ENCODE measurements at regions not wholly inside any gene's neighbourhood (a gene's known extent, or its start where the extent isn't known, plus 50 kb on each side); places are given as distances from the start of the nearest gene placed in this dataset.

DNA sequence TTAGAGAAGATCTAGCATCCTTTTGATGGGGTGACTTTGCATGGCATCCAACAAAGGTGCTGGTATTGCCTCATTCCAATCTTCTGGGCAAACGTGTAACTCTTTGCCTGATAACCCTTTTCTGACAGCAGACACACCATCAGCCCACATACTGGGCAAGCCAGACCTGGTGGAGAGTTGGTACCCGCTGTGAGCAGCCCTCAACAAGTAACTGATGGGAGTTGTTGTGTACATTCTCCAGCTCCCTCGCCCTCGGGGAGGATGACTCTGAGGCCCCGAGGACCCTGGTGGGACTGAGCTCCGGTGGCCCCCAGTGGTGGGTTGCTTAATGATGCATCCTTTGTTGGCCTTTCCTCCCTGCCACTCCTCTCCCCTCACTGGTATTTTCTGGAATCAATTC, 102.4 kb upstream of the SLC6A11 start:
- DNase-seq (ENCODE audit: low read depth), result no peak
- no peak for TF ChIP-seq CTCF (IDR thresholded peaks at IDR 0.05; ENCODE audit: low read depth, low read length, missing control alignments)

DNA sequence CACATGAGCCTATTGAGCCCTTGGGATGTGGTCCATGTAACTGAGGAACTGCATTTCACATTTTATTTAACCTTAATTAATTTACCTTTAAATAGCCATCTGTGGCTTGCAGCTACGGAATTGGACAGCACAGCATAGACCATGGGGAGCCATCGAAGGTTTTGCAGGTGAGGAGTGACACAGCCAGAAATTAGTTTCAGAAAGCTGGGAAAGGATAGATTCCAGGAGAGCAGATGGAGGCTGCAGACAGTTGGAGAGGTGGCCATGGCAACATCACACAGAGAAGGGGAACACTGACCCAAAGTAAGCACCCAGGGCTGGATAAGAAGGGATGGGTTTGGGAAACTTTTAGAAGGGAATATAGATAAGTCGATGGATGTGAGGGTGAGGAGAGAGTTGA, 100.1 kb upstream of the SLC6A11 start:
- no peak for DNase-seq (ENCODE audit: low read depth)
- TF ChIP-seq CTCF (IDR thresholded peaks at IDR 0.05; ENCODE audit: low read depth, low read length, missing control alignments), result no peak
- H3K4me3 ChIP-seq (ENCODE audit: low read depth, low read length), result no peak overlapping the region

More for the DNA sequence above, 102.4 kb upstream of the SLC6A11 start:
- no peak overlapping the region for H3K4me3 ChIP-seq (ENCODE audit: low read depth, low read length)

DNA sequence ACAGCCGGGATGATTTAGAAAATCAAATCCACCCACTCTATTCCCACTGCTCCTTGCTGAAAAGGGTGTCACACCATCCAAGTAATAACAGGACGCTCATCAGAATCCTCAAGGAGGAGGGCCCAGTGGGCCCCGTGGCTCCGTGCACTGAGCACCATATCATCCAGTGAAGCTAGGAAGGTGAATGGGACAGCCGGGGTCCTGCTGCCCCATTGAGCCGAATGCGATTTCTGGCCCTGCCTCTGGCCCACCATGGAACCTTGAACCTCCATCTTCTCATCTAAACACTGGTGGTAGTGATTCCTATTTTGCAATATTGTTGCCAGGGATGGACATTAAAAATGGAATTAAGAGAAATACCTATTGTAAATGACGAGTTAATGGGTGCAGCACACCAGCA, 99.1 kb upstream of the SLC6A11 start:
- TF ChIP-seq CTCF (IDR thresholded peaks at IDR 0.05; ENCODE audit: low read depth, low read length, missing control alignments), result no peak
- DNase-seq (ENCODE audit: low read depth), result no peak
- H3K4me3 ChIP-seq (ENCODE audit: low read depth, low read length), result no peak overlapping the region

DNA sequence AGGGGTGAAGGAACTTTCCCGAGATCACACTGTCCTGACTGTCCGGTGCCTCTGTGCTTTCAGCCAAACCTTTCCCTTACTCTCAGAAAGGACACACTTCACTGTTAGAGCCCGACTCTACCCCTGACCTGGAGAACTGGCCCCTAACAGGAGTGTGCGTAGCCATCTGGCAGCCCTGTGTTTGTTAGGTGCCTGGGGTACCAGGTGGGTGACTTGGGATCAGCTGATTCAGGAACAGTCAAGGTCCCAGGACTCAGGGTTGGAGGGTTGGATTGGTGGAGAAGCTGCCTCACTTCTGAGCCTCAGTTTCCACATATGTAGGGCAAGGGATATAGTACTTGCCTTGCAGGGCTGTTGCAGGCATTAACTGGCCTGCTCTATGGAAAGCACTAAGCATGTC, 98.3 kb upstream of the SLC6A11 start:
- TF ChIP-seq CTCF (IDR thresholded peaks at IDR 0.05; ENCODE audit: low read depth, low read length, missing control alignments), result no peak
- no peak overlapping the region for H3K4me3 ChIP-seq (ENCODE audit: low read depth, low read length)
- no peak for DNase-seq (ENCODE audit: low read depth)

- no peak for DNase-seq (ENCODE audit: low read depth)
- TF ChIP-seq CTCF (IDR thresholded peaks at IDR 0.05; ENCODE audit: low read depth, low read length, missing control alignments), result no peak
Observed at GRCh38 chr3:10721101-10721500, 94.9 kb upstream of the SLC6A11 start.

DNA sequence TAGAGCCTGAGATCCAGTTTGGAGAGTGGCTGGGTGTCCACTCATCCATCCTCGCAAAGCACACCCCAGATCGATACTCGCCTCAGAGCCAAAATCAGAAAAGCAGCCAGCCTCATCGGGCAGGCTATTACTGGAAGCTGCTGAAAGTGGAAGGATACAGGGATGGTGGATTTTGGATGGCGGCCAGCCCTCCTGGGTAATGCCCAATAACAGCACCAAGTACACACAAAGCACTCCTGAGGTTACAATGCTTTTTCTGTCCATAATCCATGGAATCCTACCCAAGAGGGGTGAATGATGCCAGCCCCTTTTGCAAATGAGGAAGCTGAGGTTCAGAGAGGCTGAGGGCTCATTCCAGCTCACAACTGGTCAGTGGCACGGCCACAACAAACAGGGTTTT, 93.1 kb upstream of the SLC6A11 start:
- no peak for TF ChIP-seq CTCF (IDR thresholded peaks at IDR 0.05; ENCODE audit: low read depth, low read length, missing control alignments)
- no peak overlapping the region for H3K4me3 ChIP-seq (ENCODE audit: low read depth, low read length)
- DNase-seq (ENCODE audit: low read depth), result no peak

More at GRCh38 chr3:10721101-10721500, 94.9 kb upstream of the SLC6A11 start:
- no peak overlapping the region for H3K4me3 ChIP-seq (ENCODE audit: low read depth, low read length)

GRCh38 chr3:10723991-10724390, 92.0 kb upstream of the SLC6A11 start:
- DNase-seq (ENCODE audit: low read depth), result no peak
- no peak overlapping the region for H3K4me3 ChIP-seq (ENCODE audit: low read depth, low read length)
- TF ChIP-seq CTCF (IDR thresholded peaks at IDR 0.05; ENCODE audit: low read depth, low read length, missing control alignments), result no peak

Measured in GM12864 (cell line).